ENCODE measurements at regions not wholly inside any gene's neighbourhood (a gene's known extent, or its start where the extent isn't known, plus 50 kb on each side); places are given as distances from the start of the nearest gene placed in this dataset.

DNA sequence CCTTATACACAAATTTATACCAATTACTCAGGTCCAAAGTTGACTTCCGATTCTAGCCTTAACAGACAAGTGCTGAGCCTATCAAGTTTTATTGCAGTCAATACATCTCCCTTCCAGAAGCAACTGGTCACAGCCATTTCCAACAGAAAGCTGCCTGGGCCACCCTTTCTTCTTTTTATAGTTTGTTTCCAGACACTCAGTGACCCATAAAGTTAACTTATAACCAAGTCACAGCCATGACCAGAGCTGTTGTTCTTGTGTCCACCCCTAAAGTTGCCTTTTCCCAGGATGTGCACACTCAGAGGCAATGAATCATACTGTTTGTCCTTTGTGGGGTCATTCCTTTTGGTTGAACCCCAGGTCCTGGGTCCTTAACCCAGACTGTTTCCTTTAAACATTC is 89.9 kb downstream of the CD83 start:
- H3K4me3 ChIP-seq (ENCODE audit: low read length), result no peak overlapping the region
- no peak for DNase-seq (ENCODE audit: low read depth)
- TF ChIP-seq, protein P1, sequence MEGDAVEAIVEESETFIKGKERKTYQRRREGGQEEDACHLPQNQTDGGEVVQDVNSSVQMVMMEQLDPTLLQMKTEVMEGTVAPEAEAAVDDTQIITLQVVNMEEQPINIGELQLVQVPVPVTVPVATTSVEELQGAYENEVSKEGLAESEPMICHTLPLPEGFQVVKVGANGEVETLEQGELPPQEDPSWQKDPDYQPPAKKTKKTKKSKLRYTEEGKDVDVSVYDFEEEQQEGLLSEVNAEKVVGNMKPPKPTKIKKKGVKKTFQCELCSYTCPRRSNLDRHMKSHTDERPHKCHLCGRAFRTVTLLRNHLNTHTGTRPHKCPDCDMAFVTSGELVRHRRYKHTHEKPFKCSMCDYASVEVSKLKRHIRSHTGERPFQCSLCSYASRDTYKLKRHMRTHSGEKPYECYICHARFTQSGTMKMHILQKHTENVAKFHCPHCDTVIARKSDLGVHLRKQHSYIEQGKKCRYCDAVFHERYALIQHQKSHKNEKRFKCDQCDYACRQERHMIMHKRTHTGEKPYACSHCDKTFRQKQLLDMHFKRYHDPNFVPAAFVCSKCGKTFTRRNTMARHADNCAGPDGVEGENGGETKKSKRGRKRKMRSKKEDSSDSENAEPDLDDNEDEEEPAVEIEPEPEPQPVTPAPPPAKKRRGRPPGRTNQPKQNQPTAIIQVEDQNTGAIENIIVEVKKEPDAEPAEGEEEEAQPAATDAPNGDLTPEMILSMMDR (IDR thresholded peaks at IDR 0.05; ENCODE audit: insufficient read depth, low read depth, low read length, missing control alignments), result no peak

DNA sequence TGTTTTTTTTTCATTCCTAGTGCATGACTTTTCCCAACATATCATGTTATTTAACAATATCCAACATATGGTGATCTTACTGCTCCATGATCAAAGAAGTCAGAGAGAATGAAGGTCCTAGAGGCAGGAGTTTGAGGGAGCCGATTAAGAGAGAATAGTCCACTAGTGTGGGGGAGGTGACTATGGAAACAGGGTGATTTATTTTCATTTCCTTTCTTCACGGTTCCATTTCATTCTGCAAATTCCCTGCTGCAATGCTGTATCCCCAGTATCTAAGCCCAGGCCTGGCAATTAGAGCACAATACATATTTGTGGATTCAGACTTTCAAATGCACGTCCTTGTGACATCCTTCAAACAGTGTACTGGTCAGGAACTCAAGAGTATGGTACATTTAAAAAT is 91.4 kb downstream of the CD83 start:
- no peak overlapping the region for H3K4me3 ChIP-seq (ENCODE audit: low read length)
- TF ChIP-seq, protein P1 (IDR thresholded peaks at IDR 0.05; ENCODE audit: insufficient read depth, low read depth, low read length, missing control alignments), result no peak
- no peak for DNase-seq (ENCODE audit: low read depth)

DNA sequence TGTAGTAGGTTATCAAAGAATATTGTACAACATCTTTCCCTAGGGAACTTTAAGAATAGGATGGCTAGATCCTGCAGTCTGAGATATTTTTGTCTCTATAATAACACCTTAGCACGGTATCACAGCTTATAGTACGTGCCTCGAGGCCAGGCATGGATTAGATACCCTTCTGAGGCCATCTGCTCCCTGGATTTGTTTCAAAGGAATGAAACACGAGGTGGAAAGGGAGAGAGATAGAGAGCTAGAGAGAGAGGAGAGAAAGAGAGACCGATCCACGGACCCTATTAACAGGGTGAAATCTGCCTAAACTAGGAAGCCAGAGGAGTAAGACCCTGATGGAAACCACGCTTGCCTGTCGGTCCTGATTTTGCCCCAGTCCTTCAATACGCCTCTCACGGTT is 92.5 kb downstream of the CD83 start:
- no peak overlapping the region for H3K4me3 ChIP-seq (ENCODE audit: low read length)
- TF ChIP-seq, protein P1 (IDR thresholded peaks at IDR 0.05; ENCODE audit: insufficient read depth, low read depth, low read length, missing control alignments), result no peak
- DNase-seq (ENCODE audit: low read depth), result no peak

DNA sequence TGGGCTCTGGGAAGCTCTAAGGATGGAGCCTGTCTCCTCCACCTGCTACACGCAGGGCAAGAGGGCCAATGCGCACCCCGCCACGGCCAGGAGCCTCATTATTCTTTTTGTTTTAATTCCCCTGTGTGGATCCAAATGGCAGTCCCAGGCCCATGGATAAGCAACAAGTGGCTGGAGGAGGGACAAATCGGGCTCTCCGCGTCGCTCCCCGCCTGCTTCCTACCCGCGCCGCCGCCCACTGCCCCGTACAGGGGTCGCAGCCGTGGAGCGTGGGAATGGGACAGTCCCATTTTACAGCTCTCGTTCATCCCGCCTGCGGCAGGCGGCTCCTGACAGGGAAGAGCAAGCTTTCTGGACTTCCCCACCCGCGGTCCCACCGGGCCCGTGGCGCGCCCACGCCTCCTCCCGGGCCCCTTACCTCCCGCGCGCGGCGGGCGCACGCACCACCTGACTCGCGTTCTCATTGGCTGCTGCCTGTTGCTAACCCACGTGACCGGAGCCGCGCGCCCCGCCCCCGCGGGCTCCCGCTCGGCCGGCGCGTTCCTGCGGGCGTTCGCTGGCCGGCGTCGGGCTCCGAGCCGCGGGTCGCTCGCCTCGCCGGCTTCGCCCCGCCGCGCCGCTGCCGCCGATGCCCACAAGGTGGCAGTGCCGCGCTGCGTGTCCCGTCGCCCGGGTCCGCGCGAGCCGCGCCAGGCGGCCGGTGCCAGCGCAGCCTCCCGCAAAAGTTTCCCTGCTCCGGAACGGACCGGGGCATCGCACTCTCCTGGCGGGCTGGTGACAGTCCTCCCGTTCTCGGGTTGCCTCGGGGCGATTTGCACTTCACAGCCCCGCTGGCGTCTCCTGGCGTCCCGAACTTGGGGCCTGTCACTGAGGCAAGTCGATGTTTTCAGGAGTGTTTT is 93.3 kb downstream of the CD83 start:
- TF ChIP-seq, protein P1 (IDR thresholded peaks at IDR 0.05; ENCODE audit: insufficient read depth, low read depth, low read length, missing control alignments), result peak; percentile 30
- peak; percentile 91 for DNase-seq (ENCODE audit: low read depth)
- peak overlapping the region; percentile 70 for H3K4me3 ChIP-seq (ENCODE audit: low read length)

DNA sequence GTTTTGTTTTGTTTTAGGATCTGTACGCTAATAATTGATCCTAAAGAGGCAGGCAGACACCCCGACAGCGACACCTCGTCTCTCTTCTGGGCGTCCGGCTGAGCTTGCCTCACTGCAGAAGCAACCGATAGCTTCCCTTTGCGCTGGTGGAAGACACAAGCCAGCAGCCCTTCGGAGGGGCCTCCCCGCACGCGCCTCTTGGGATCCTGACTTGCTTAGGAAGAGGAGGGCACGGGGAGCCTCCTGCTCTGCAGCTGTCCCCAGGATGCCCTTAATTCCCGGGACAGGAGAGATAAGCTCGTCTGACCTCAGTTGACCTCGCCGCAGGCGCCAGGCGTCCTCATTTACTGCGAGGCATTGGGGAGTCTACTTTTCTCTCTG is 94.0 kb downstream of the CD83 start:
- TF ChIP-seq, protein P1 (IDR thresholded peaks at IDR 0.05; ENCODE audit: insufficient read depth, low read depth, low read length, missing control alignments), result no peak
- DNase-seq (ENCODE audit: low read depth), result peak; percentile 31
- H3K4me3 ChIP-seq (ENCODE audit: low read length), result peak overlapping the region; percentile 52

DNA sequence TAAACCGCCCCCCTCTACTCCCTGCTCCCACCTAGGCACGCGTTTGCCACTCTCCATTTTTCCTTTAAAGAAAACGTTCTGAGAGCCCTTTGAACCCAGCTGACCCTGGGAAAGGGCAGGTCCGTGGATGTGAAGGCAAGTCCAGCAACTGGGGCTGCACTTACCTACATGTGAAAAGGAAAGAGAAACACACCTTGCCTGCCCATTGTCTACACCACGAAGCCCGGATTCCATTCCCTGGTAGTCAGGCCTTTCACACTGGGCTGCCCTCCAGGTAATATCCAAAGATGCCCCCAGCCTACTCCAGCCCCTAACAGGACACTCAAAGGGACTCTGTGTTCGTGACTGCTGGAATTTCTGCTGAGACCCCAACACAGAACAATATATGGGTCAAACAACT is 94.4 kb downstream of the CD83 start:
- peak; percentile 60 for DNase-seq (ENCODE audit: low read depth)
- H3K4me3 ChIP-seq (ENCODE audit: low read length), result no peak overlapping the region
- TF ChIP-seq, protein P1 (IDR thresholded peaks at IDR 0.05; ENCODE audit: insufficient read depth, low read depth, low read length, missing control alignments), result no peak

DNA sequence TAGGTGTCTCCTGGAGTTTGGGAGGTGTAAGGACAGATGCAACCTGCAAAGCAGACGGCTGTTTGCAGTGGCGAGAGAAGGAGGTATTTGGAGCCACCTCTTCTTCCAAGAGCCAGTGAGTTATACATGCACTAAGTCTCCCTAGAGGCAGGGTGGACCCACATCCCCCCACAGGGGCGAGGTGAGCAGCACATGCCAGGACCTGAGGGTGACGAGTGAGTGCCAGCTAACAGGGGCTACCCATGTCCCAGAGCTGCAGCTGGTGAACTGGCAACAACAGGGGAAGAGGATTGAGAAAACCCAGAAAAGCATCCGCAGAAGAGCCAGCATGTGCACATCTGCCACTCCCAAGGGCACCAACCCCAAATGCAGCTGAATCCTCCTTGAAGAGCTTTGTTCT is 95.1 kb downstream of the CD83 start:
- TF ChIP-seq, protein P1 (IDR thresholded peaks at IDR 0.05; ENCODE audit: insufficient read depth, low read depth, low read length, missing control alignments), result no peak
- no peak overlapping the region for H3K4me3 ChIP-seq (ENCODE audit: low read length)
- DNase-seq (ENCODE audit: low read depth), result no peak
